HCT116 (cell line): ENCODE measurements at regions not wholly inside any gene's neighbourhood (a gene's known extent, or its start where the extent isn't known, plus 50 kb on each side); places are given as distances from the start of the nearest gene placed in this dataset.

Source experiments
- ELF1 ChIP-seq: IDR thresholded peaks from 2 replicates; pipeline ENCODE4 v1.6.1; 2012; ENCODE audit warnings: low read depth, borderline replicate concordance
- EZH2 ChIP-seq: fragments of 200-600 bp; sonication (generic); IDR thresholded peaks from 2 replicates; pipeline ENCODE4 v1.6.1; 2017; ENCODE audit warnings: antibody characterized with exemption, mixed run types
- JUND ChIP-seq: IDR thresholded peaks from 2 replicates; pipeline ENCODE4 v1.6.1; 2012
- POLR2A ChIP-seq: IDR thresholded peaks from 2 replicates; pipeline ENCODE4 v1.7.0; 2011; ENCODE audit warnings: borderline replicate concordance; ENCODE audit not compliant: insufficient read depth, insufficient read length; ENCODE audit errors: extremely low read depth
- POLR2AphosphoS5 ChIP-seq: IDR thresholded peaks from 2 replicates; pipeline ENCODE4 v1.6.1; 2011; ENCODE audit warnings: mild to moderate bottlenecking, low read depth, low read length, moderate library complexity
- SRF ChIP-seq: IDR thresholded peaks from 2 replicates; pipeline ENCODE4 v1.6.1; 2012; ENCODE audit warnings: low read depth
- ZNF274 ChIP-seq: fragments of 200-500 bp; sonication (Bioruptor generic); IDR thresholded peaks from 2 replicates; pipeline ENCODE4 v1.6.1; 2014; ENCODE audit warnings: mild to moderate bottlenecking, low read depth, low read length, inconsistent platforms
- TF ChIP-seq, protein P1 (sequence below), 3 experiments: fragments of 200-600 bp in 1 of 3; sonication (generic) in 1 of 3; IDR thresholded peaks in 2 of 3; conservative IDR thresholded peaks in 1 of 3; 2 replicates each; pipeline ENCODE4 v1.5.1; 2012 to 2017; ENCODE audit warnings: low read depth in 2 of 3, low read length in 2 of 3, antibody characterized with exemption in 1 of 3, borderline replicate concordance in 1 of 3, control low read depth in 1 of 3, mild to moderate bottlenecking in 1 of 3, mixed read lengths in 1 of 3, mixed run types in 1 of 3, moderate library complexity in 1 of 3; ENCODE audit not compliant: insufficient read depth in 1 of 3
- TF ChIP-seq, protein P2 (sequence below): IDR thresholded peaks from 2 replicates; pipeline ENCODE4 v1.6.1; 2012; ENCODE audit warnings: low read depth
- TF ChIP-seq, protein P3 (sequence below): IDR thresholded peaks from 2 replicates; pipeline ENCODE4 v1.6.1; 2012
- TF ChIP-seq, protein P4 (sequence below): IDR thresholded peaks from 2 replicates; pipeline ENCODE4 v1.6.1; 2012

DNA sequence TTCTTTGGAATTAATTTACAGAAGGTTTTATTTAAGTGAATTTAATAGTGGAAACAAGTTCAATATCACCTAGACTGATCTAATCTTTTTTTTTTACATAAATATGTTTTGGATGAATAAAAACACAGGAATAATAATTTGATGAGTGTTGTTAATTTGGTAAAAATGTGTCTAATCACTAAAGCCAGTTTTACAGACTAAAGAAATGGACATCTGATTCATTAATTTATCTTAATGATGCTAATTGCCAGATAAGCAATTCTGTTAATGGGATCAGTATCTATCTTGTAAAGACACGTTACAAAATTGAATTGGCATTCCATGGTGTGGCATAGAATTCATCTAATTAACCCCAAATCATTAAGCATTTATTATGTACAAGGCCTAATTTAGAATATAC is 743.3 kb upstream of the CDH6 start:
- TF ChIP-seq ZNF274 (no peak), POLR2A (no peak), SRF (no peak), POLR2AphosphoS5 (no peak), ELF1 (no peak), EZH2 (no peak), JUND (no peak)
- TF ChIP-seq, protein P1, sequence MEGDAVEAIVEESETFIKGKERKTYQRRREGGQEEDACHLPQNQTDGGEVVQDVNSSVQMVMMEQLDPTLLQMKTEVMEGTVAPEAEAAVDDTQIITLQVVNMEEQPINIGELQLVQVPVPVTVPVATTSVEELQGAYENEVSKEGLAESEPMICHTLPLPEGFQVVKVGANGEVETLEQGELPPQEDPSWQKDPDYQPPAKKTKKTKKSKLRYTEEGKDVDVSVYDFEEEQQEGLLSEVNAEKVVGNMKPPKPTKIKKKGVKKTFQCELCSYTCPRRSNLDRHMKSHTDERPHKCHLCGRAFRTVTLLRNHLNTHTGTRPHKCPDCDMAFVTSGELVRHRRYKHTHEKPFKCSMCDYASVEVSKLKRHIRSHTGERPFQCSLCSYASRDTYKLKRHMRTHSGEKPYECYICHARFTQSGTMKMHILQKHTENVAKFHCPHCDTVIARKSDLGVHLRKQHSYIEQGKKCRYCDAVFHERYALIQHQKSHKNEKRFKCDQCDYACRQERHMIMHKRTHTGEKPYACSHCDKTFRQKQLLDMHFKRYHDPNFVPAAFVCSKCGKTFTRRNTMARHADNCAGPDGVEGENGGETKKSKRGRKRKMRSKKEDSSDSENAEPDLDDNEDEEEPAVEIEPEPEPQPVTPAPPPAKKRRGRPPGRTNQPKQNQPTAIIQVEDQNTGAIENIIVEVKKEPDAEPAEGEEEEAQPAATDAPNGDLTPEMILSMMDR (IDR thresholded peaks at IDR 0.05 in 2 of 3, conservative IDR thresholded peaks at IDR 0.05 in 1 of 3; ENCODE audit: borderline replicate concordance in 1 of 3, insufficient read depth in 1 of 3, low read depth in 2 of 3, low read length in 2 of 3): no peak
- TF ChIP-seq, protein P2, sequence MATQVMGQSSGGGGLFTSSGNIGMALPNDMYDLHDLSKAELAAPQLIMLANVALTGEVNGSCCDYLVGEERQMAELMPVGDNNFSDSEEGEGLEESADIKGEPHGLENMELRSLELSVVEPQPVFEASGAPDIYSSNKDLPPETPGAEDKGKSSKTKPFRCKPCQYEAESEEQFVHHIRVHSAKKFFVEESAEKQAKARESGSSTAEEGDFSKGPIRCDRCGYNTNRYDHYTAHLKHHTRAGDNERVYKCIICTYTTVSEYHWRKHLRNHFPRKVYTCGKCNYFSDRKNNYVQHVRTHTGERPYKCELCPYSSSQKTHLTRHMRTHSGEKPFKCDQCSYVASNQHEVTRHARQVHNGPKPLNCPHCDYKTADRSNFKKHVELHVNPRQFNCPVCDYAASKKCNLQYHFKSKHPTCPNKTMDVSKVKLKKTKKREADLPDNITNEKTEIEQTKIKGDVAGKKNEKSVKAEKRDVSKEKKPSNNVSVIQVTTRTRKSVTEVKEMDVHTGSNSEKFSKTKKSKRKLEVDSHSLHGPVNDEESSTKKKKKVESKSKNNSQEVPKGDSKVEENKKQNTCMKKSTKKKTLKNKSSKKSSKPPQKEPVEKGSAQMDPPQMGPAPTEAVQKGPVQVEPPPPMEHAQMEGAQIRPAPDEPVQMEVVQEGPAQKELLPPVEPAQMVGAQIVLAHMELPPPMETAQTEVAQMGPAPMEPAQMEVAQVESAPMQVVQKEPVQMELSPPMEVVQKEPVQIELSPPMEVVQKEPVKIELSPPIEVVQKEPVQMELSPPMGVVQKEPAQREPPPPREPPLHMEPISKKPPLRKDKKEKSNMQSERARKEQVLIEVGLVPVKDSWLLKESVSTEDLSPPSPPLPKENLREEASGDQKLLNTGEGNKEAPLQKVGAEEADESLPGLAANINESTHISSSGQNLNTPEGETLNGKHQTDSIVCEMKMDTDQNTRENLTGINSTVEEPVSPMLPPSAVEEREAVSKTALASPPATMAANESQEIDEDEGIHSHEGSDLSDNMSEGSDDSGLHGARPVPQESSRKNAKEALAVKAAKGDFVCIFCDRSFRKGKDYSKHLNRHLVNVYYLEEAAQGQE: no peak
- TF ChIP-seq, protein P3, sequence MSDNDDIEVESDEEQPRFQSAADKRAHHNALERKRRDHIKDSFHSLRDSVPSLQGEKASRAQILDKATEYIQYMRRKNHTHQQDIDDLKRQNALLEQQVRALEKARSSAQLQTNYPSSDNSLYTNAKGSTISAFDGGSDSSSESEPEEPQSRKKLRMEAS: no peak
- TF ChIP-seq, protein P4, sequence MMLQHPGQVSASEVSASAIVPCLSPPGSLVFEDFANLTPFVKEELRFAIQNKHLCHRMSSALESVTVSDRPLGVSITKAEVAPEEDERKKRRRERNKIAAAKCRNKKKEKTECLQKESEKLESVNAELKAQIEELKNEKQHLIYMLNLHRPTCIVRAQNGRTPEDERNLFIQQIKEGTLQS: no peak
